A549 (cell line): ENCODE measurements at regions not wholly inside any gene's neighbourhood (a gene's known extent, or its start where the extent isn't known, plus 50 kb on each side); places are given as distances from the start of the nearest gene placed in this dataset.

Experiments
- ATAC-seq, 2 experiments: fragments of 200-7000 bp in 1 of 2; fragments of >200 bp in 1 of 2; cut with Nextera tagmentation in 1 of 2; cut with Tn5 transposase in 1 of 2; 3 replicates each; pipeline versions ENCODE4 v1.8.0 to v1.9.1; 2018 to 2020; ENCODE audit warnings: mild to moderate bottlenecking in 1 of 2, moderate library complexity in 1 of 2
- CTCF ChIA-PET: fragments of 300-600 bp; sonication (Branson Sonifier 250); formaldehyde crosslinking; extraction: SDS; loops from one replicate; lab custom pipeline; 2021; ENCODE audit warnings: antibody characterized with exemption, inconsistent platforms; lab: Yijun Ruan, JAX
- POLR2A ChIA-PET: fragments of 350-600 bp; formaldehyde crosslinking; extraction: SDS; loops from one replicate; lab custom pipeline; 2021; ENCODE audit warnings: antibody characterized with exemption, inconsistent platforms; lab: Yijun Ruan, JAX
- DNase-seq, 2 experiments: peaks; one replicate each; pipeline versions ENCODE4 v3.0.0 to v3.0.0-alpha.2; 2011 to 2016; ENCODE audit warnings: low read depth in 1 of 2, low spot score in 1 of 2
- FAIRE-seq: peaks from 2 replicates; lab custom pipeline; 2011; peaks lifted over from hg19 to GRCh38; lab: Jason Lieb, UNC
- H3K27ac ChIP-seq, 2 experiments: fragments of >200 bp; sonication (Bioruptor Twin); formaldehyde crosslinking; 3 replicates each; pipeline ENCODE4 v1.5.1; 2016 to 2017
- H3K4me1 ChIP-seq: fragments of >200 bp; sonication (Bioruptor Twin); formaldehyde crosslinking; 3 replicates; pipeline ENCODE4 v1.6.1; 2016
- H3K4me2 ChIP-seq: fragments of >200 bp; sonication (Bioruptor Twin); formaldehyde crosslinking; 3 replicates; pipeline ENCODE4 v1.6.1; 2016
- H3K4me3 ChIP-seq: fragments of >200 bp; sonication (Bioruptor Twin); formaldehyde crosslinking; 3 replicates; pipeline ENCODE4 v1.5.1; 2016
- H3K9me3 ChIP-seq: fragments of >200 bp; sonication (Bioruptor Twin); formaldehyde crosslinking; 3 replicates; pipeline ENCODE4 v1.6.1; 2016
- ATOH8 ChIP-seq: fragments of 250-450 bp; sonication (Bioruptor Pico); IDR thresholded peaks from 2 replicates; pipeline ENCODE4 v1.5.0; 2020; ENCODE audit warnings: low read depth, mild to moderate bottlenecking, moderate library complexity
- BCL3 ChIP-seq: fragments of >200 bp; sonication (Bioruptor Twin); formaldehyde crosslinking; IDR thresholded peaks from 3 replicates; pipeline ENCODE4 v1.6.1; 2016
- BHLHE40 ChIP-seq: IDR thresholded peaks from 2 replicates; pipeline ENCODE4 v1.6.1; 2012; ENCODE audit warnings: low read depth, low read length, inconsistent platforms
- CHD2 ChIP-seq: fragments of 150-350 bp; IDR thresholded peaks from 2 replicates; pipeline ENCODE4 v1.6.1; 2014; ENCODE audit warnings: low read length; ENCODE audit not compliant: partially characterized antibody
- CTCF ChIP-seq: fragments of >200 bp; sonication (Bioruptor Twin); formaldehyde crosslinking; IDR thresholded peaks from 3 replicates; pipeline ENCODE4 v1.5.1; 2016
- E2F6 ChIP-seq: IDR thresholded peaks from 2 replicates; pipeline ENCODE4 v1.6.1; 2012; ENCODE audit warnings: low read depth, borderline replicate concordance
- EHMT2 ChIP-seq: fragments of 200-600 bp; sonication (generic); IDR thresholded peaks from 2 replicates; pipeline ENCODE4 v1.6.1; 2016; ENCODE audit warnings: antibody characterized with exemption, low read depth, mild to moderate bottlenecking, moderate library complexity
- EP300 ChIP-seq, 2 experiments: fragments of >200 bp; sonication (Bioruptor Twin); formaldehyde crosslinking; IDR thresholded peaks; 2 replicates in 1 of 2; 3 replicates in 1 of 2; pipeline ENCODE4 v1.6.1; 2016 to 2017
- FOSB ChIP-seq: fragments of 250-450 bp; sonication (Bioruptor Pico); IDR thresholded peaks from 2 replicates; pipeline ENCODE4 v1.5.0; 2020; ENCODE audit warnings: mild to moderate bottlenecking, moderate library complexity
- FOSL2 ChIP-seq, 2 experiments: fragments of 450-650 bp in 1 of 2; fragments of >200 bp in 1 of 2; sonication (Bioruptor Twin) in 1 of 2; formaldehyde crosslinking; IDR thresholded peaks; 2 replicates each; pipeline versions ENCODE4 v1.5.0 to v1.6.1; 2016 to 2020; ENCODE audit warnings: mild to moderate bottlenecking in 1 of 2, moderate library complexity in 1 of 2
- GATA3 ChIP-seq: IDR thresholded peaks from 2 replicates; pipeline ENCODE4 v1.6.1; 2012; ENCODE audit warnings: borderline replicate concordance
- HES2 ChIP-seq: fragments of >200 bp; sonication (Bioruptor Twin); formaldehyde crosslinking; IDR thresholded peaks from 2 replicates; pipeline ENCODE4 v1.6.1; 2016
- KDM5A ChIP-seq: fragments of 200-600 bp; sonication (generic); IDR thresholded peaks from 2 replicates; pipeline ENCODE4 v1.6.1; 2016; ENCODE audit warnings: antibody characterized with exemption, mild to moderate bottlenecking
- MAZ ChIP-seq: fragments of 150-350 bp; IDR thresholded peaks from 2 replicates; pipeline ENCODE4 v1.6.1; 2014; ENCODE audit warnings: antibody characterized with exemption, low read depth, low read length, borderline replicate concordance
- MYC ChIP-seq: IDR thresholded peaks from 2 replicates; pipeline ENCODE4 v1.6.1; 2012; ENCODE audit warnings: mild to moderate bottlenecking, inconsistent platforms, low read length, improper control_type of control experiment, borderline replicate concordance
- NFE2L2 ChIP-seq: fragments of 150-350 bp; conservative IDR thresholded peaks from 2 replicates; pipeline ENCODE4 v1.6.1; 2014; ENCODE audit warnings: low read length
- POLR2AphosphoS2 ChIP-seq: conservative IDR thresholded peaks from 2 replicates; pipeline ENCODE4 v1.6.1; 2012; ENCODE audit warnings: low read length, improper control_type of control experiment, inconsistent platforms
- RAD21 ChIP-seq, 2 experiments: fragments of >200 bp in 1 of 2; sonication (Bioruptor Twin) in 1 of 2; formaldehyde crosslinking in 1 of 2; IDR thresholded peaks in 1 of 2; conservative IDR thresholded peaks in 1 of 2; 2 replicates in 1 of 2; 3 replicates in 1 of 2; pipeline ENCODE4 v1.6.1; 2012 to 2018; ENCODE audit warnings: inconsistent platforms in 1 of 2
- REST ChIP-seq: fragments of 200-600 bp; sonication (generic); IDR thresholded peaks from 2 replicates; pipeline ENCODE4 v1.6.1; 2016; ENCODE audit warnings: antibody characterized with exemption, mild to moderate bottlenecking, moderate library complexity
- RNF2 ChIP-seq: fragments of 200-600 bp; sonication (generic); IDR thresholded peaks from 2 replicates; pipeline ENCODE4 v1.6.1; 2016; ENCODE audit warnings: low read depth, mild to moderate bottlenecking, antibody characterized with exemption, moderate library complexity, borderline replicate concordance
- SMC3 ChIP-seq: fragments of >200 bp; sonication (Bioruptor Twin); formaldehyde crosslinking; IDR thresholded peaks from 3 replicates; pipeline ENCODE4 v1.6.1; 2018; ENCODE audit warnings: inconsistent platforms
- SREBF2 ChIP-seq: fragments of 450-650 bp; IDR thresholded peaks from 2 replicates; pipeline ENCODE4 v1.6.1; 2014; ENCODE audit warnings: mild to moderate bottlenecking, moderate library complexity
- TFCP2L1 ChIP-seq: fragments of 250-450 bp; sonication (Bioruptor Pico); IDR thresholded peaks from 2 replicates; pipeline ENCODE4 v1.5.0; 2021; ENCODE audit warnings: mild to moderate bottlenecking
- TP53 ChIP-seq: fragments of 250-450 bp; sonication (Bioruptor Pico); IDR thresholded peaks from 2 replicates; pipeline ENCODE4 v1.5.0; 2021; ENCODE audit warnings: mild to moderate bottlenecking, moderate library complexity
- WGBS: methylation state at CpG from one replicate; pipeline ENCODE4 v1.1.6; 2017; ENCODE audit errors: missing lambda C conversion rate; 5-methylcytosine and 5-hydroxymethylcytosine counted together

GRCh38 chr13:80214521-80214991 lies 126.4 kb downstream of the SPRY2 start:
- WGBS, result 90% methylated on average over 2 of the region's 2 CpGs
- TF ChIP-seq HES2 (no peak), EHMT2 (no peak), FOSL2 (IDR thresholded peaks at IDR 0.05) (no peak), FOSL2 (CRISPR knock-in tag; IDR thresholded peaks at IDR 0.05) (no peak), EP300 (IDR thresholded peaks at IDR 0.05) (no peak), CHD2 (no peak), E2F6 (no peak), RNF2 (no peak)
- FAIRE-seq, result no peak
- no peaks in the 10 kb centered on the region for H3K9me3 ChIP-seq
- CTCF ChIA-PET, result no interaction called here
- POLR2A ChIA-PET, result no interaction called here
- DNase-seq, result peak in 1 of 2 experiments; percentile 17
- no peak overlapping the region; the same call in 2 of the 3 replicates for H3K4me2 ChIP-seq
- no peak overlapping the region for H3K4me3 ChIP-seq
- peaks cover 18% of the 10 kb centered on the region for H3K4me1 ChIP-seq
- ATAC-seq, result no peak
- peak overlapping the region in 1 of 2 experiments; percentile 61; a peak in 1 of 6 replicates for H3K27ac ChIP-seq

- no peak for FAIRE-seq
- ATAC-seq, result no peak
- 58% methylated on average over 2 of the region's 2 CpGs for WGBS
- no peak overlapping the region for H3K4me3 ChIP-seq
- no peak overlapping the region for H3K27ac ChIP-seq
- peaks cover 18% of the 10 kb centered on the region for H3K4me1 ChIP-seq
- TF ChIP-seq SMC3 (no peak), POLR2AphosphoS2 (no peak), MAZ (no peak), BHLHE40 (no peak), RNF2 (no peak), ATOH8 (CRISPR knock-in tag) (no peak), MYC (no peak), SREBF2 (no peak), GATA3 (no peak), KDM5A (no peak), NFE2L2 (no peak), BCL3 (no peak), REST (no peak), TFCP2L1 (no peak), CTCF (no peak), RAD21 (conservative IDR thresholded peaks at IDR 0.05 in 1 of 2, IDR thresholded peaks at IDR 0.05 in 1 of 2) (no peak), FOSL2 (IDR thresholded peaks at IDR 0.05) (no peak), FOSL2 (CRISPR knock-in tag; IDR thresholded peaks at IDR 0.05) (no peak), FOSB (CRISPR knock-in tag) (no peak), TP53 (CRISPR knock-in tag) (no peak)
- TF ChIP-seq, all 56 proteins: peak for 0
- no peak overlapping the region for H3K4me2 ChIP-seq
- no peaks in the 10 kb centered on the region for H3K9me3 ChIP-seq
- CTCF ChIA-PET, result interaction anchor here (1.0 kb wide), 1 partner anchor 88 kb away, joined by 3 read pairs; no protein-coding TSS in a partner anchor
- POLR2A ChIA-PET, result no interaction called here
- no peak for DNase-seq
These were observed 126.9 kb downstream of the SPRY2 start for GRCh38 chr13:80214050-80214449.
